H9 (cell line): ENCODE measurements at regions not wholly inside any gene's neighbourhood (a gene's known extent, or its start where the extent isn't known, plus 50 kb on each side); places are given as distances from the start of the nearest gene placed in this dataset.

Experiments
- DNase-seq: peaks from one replicate; pipeline ENCODE4 v3.0.0-alpha.2; 2017
- H2AFZ ChIP-seq: one replicate; pipeline ENCODE4 v1.6.1; 2013; ENCODE audit warnings: mild to moderate bottlenecking, low read length, control low read depth, moderate library complexity
- H2AK5ac ChIP-seq: 2 replicates; pipeline ENCODE4 v1.6.1; 2013; ENCODE audit warnings: low read length, control low read depth, mixed read lengths; ENCODE audit not compliant: insufficient read length
- H2BK120ac ChIP-seq: one replicate; pipeline ENCODE4 v1.6.1; 2013; ENCODE audit warnings: low read depth, mild to moderate bottlenecking, low read length, control low read depth, inconsistent platforms; ENCODE audit not compliant: poor library complexity, severe bottlenecking
- H2BK12ac ChIP-seq: 2 replicates; pipeline ENCODE4 v1.6.1; 2013; ENCODE audit warnings: low read length, control low read depth, mixed read lengths, low read depth; ENCODE audit not compliant: insufficient read length
- H2BK15ac ChIP-seq: 2 replicates; pipeline ENCODE4 v1.6.1; 2013; ENCODE audit warnings: low read depth, low read length, control low read depth
- H2BK20ac ChIP-seq: one replicate; pipeline ENCODE4 v1.6.1; 2013; ENCODE audit warnings: low read depth, mild to moderate bottlenecking, low read length, control low read depth, inconsistent platforms; ENCODE audit not compliant: poor library complexity, severe bottlenecking
- H2BK5ac ChIP-seq: 2 replicates; pipeline ENCODE4 v1.6.1; 2013; ENCODE audit warnings: low read length, control low read depth, mixed read lengths; ENCODE audit not compliant: insufficient read length
- H3K14ac ChIP-seq: 2 replicates; pipeline ENCODE4 v1.6.1; 2013; ENCODE audit warnings: low read length, control low read depth; ENCODE audit not compliant: insufficient read depth
- H3K18ac ChIP-seq: 2 replicates; pipeline ENCODE4 v1.6.1; 2013; ENCODE audit warnings: low read depth, mild to moderate bottlenecking, mixed read lengths, low read length, control low read depth; ENCODE audit not compliant: insufficient read length
- H3K23ac ChIP-seq: 2 replicates; pipeline ENCODE4 v1.6.1; 2013; ENCODE audit warnings: low read length, control low read depth, mixed read lengths, low read depth; ENCODE audit not compliant: insufficient read length
- H3K23me2 ChIP-seq: 2 replicates; pipeline ENCODE4 v1.6.1; 2013; ENCODE audit warnings: low read depth, mild to moderate bottlenecking, mixed read lengths, low read length, control low read depth; ENCODE audit not compliant: insufficient read length, poor library complexity, severe bottlenecking
- H3K27ac ChIP-seq: 2 replicates; pipeline ENCODE4 v1.5.1; 2013; ENCODE audit warnings: low read length, control low read depth, mixed read lengths, low read depth; ENCODE audit not compliant: insufficient read length
- H3K27me3 ChIP-seq: 2 replicates; pipeline ENCODE4 v1.6.1; 2013; ENCODE audit warnings: low read length, control low read depth, inconsistent platforms; ENCODE audit not compliant: insufficient read depth
- H3K4ac ChIP-seq: 2 replicates; pipeline ENCODE4 v1.6.1; 2013; ENCODE audit warnings: low read depth, mild to moderate bottlenecking, control low read depth, inconsistent platforms, low read length, moderate library complexity
- H3K4me1 ChIP-seq: 2 replicates; pipeline ENCODE4 v1.6.1; 2013; ENCODE audit warnings: low read length, control low read depth, inconsistent platforms; ENCODE audit not compliant: insufficient read depth
- H3K4me2 ChIP-seq: 2 replicates; pipeline ENCODE4 v1.6.1; 2013; ENCODE audit warnings: low read length, control low read depth, mixed read lengths; ENCODE audit not compliant: insufficient read length, insufficient read depth
- H3K56ac ChIP-seq: 2 replicates; pipeline ENCODE4 v1.6.1; 2013; ENCODE audit warnings: low read depth, mild to moderate bottlenecking, mixed read lengths, low read length, control low read depth; ENCODE audit not compliant: insufficient read length
- H3K79me1 ChIP-seq: 2 replicates; pipeline ENCODE4 v1.6.1; 2013; ENCODE audit warnings: low read depth, mild to moderate bottlenecking, moderate library complexity, low read length, control low read depth, inconsistent platforms; ENCODE audit not compliant: insufficient read depth, poor library complexity, severe bottlenecking
- H3K79me2 ChIP-seq: 2 replicates; pipeline ENCODE4 v1.6.1; 2013; ENCODE audit warnings: low read length, control low read depth, inconsistent platforms; ENCODE audit not compliant: insufficient read depth
- H3K9ac ChIP-seq: 2 replicates; pipeline ENCODE4 v1.6.1; 2013; ENCODE audit warnings: low read length, control low read depth, mixed read lengths; ENCODE audit not compliant: insufficient read length; ENCODE audit errors: extremely low read depth
- H3K9me3 ChIP-seq: one replicate; pipeline ENCODE4 v1.6.1; 2013; ENCODE audit warnings: low read depth, low read length, inconsistent platforms; ENCODE audit not compliant: control insufficient read depth
- H3T11ph ChIP-seq: one replicate; pipeline ENCODE4 v1.6.1; 2013; ENCODE audit warnings: mild to moderate bottlenecking, low read length, control low read depth, inconsistent platforms
- H4K20me1 ChIP-seq: one replicate; pipeline ENCODE4 v1.6.1; 2013; ENCODE audit not compliant: control insufficient read depth, insufficient read length, insufficient read depth
- H4K5ac ChIP-seq: 2 replicates; pipeline ENCODE4 v1.6.1; 2013; ENCODE audit warnings: low read depth, mild to moderate bottlenecking, mixed read lengths, low read length, control low read depth; ENCODE audit not compliant: insufficient read length
- H4K8ac ChIP-seq: replicated peaks from 2 replicates; pipeline ENCODE4 v1.6.1; 2013; ENCODE audit warnings: low read length, control low read depth, mixed read lengths, low read depth; ENCODE audit not compliant: insufficient read length
- H4K91ac ChIP-seq: 2 replicates; pipeline ENCODE4 v1.6.1; 2013; ENCODE audit warnings: low read depth, mild to moderate bottlenecking, moderate library complexity, mixed read lengths, low read length, control low read depth; ENCODE audit not compliant: insufficient read length
- H3K27ac Mint-ChIP-seq, 3 experiments: 2 replicates in 2 of 3; 3 replicates in 1 of 3; pipeline ENCODE4 v1.8.0; 2020 to 2021; ENCODE audit warnings: mixed read lengths in 3 of 3, mild to moderate bottlenecking in 1 of 3, moderate library complexity in 1 of 3
- H3K27me3 Mint-ChIP-seq: 2 replicates; pipeline ENCODE4 v1.8.0; 2021; ENCODE audit warnings: low read depth, mild to moderate bottlenecking, moderate library complexity, mixed read lengths
- H3K36me3 Mint-ChIP-seq, 3 experiments: 2 replicates in 2 of 3; 3 replicates in 1 of 3; pipeline ENCODE4 v1.8.0; 2020 to 2021; ENCODE audit warnings: low read depth in 3 of 3, mixed read lengths in 3 of 3; ENCODE audit not compliant: insufficient read depth in 1 of 3
- H3K4me1 Mint-ChIP-seq, 2 experiments: 2 replicates each; pipeline ENCODE4 v1.8.0; 2020; ENCODE audit warnings: mixed read lengths in 2 of 2
- H3K4me3 Mint-ChIP-seq, 2 experiments: 2 replicates in 1 of 2; 3 replicates in 1 of 2; pipeline ENCODE4 v1.8.0; 2020 to 2021; ENCODE audit warnings: mild to moderate bottlenecking in 2 of 2, mixed read lengths in 2 of 2, moderate library complexity in 1 of 2
- H3K9me3 Mint-ChIP-seq, 2 experiments: 2 replicates in 1 of 2; 3 replicates in 1 of 2; pipeline ENCODE4 v1.8.0; 2020; ENCODE audit warnings: mild to moderate bottlenecking in 2 of 2, mixed read lengths in 2 of 2, moderate library complexity in 1 of 2
- WGBS: extraction: QIAGEN DNeasy Blood & Tissue Kit; methylation state at CpG from one replicate; pipeline ENCODE4 v1.1.7; 2013; ENCODE audit warnings: missing lambda C conversion rate, low lambda C conversion rate, mixed read lengths; ENCODE audit not compliant: insufficient read length; ENCODE audit errors: extremely low coverage; 5-methylcytosine and 5-hydroxymethylcytosine counted together
- TF ChIP-seq, protein P1 (sequence below): fragments of 200-600 bp; sonication (generic); conservative IDR thresholded peaks from 3 replicates; pipeline ENCODE4 v1.8.0; 2021; ENCODE audit warnings: antibody characterized with exemption, mild to moderate bottlenecking

DNA sequence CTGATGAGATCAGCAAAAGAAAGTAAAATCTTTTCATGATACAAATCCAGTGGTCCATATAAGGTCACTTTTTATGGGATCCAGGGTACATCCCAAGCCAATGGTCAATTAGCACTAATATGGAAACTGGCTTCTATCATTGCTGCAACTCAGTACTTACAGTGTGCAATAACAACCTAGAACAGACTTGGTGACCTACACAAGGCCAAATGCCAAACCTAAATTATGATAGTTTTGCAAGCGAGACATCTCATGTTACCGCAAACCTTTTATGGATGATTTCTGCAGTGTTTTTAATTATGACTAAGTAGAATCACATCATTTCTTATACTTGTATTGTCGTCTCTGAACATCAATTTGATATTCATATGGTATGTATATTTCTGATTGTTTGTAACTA, 583.5 kb upstream of the SEMA3D start:
- H2BK20ac ChIP-seq: no peak overlapping the region
- Mint-ChIP-seq H3K27me3 (peaks cover 28% of the 10 kb centered on the region), H3K36me3 (no peaks in the 10 kb centered on the region), H3K4me3 (no peak overlapping the region), H3K9me3 (no peaks in the 10 kb centered on the region), H3K4me1 (peaks cover 0 to 2% of the 10 kb centered on the region in 2 experiments; a peak in 2 of 4 replicates), H3K27ac (no peak overlapping the region)
- H3K23ac ChIP-seq: no peak overlapping the region
- H2AK5ac ChIP-seq: no peak overlapping the region
- no peak overlapping the region for H2BK5ac ChIP-seq
- no peak overlapping the region for H4K5ac ChIP-seq
- H3K23me2 ChIP-seq: no peaks in the 10 kb centered on the region
- H3K18ac ChIP-seq: no peak overlapping the region
- no peaks in the 10 kb centered on the region for H4K20me1 ChIP-seq
- H3K79me2 ChIP-seq: no peaks in the 10 kb centered on the region
- no peak overlapping the region for H4K8ac ChIP-seq
- H2AFZ ChIP-seq: no peak overlapping the region
- H2BK15ac ChIP-seq: no peak overlapping the region
- no peak overlapping the region for H3T11ph ChIP-seq
- no peak overlapping the region for H3K27ac ChIP-seq
- H3K56ac ChIP-seq: no peak overlapping the region
- H3K9ac ChIP-seq: no peak overlapping the region
- H3K14ac ChIP-seq: no peak overlapping the region
- no peak overlapping the region for H2BK120ac ChIP-seq
- H3K9me3 ChIP-seq: no peaks in the 10 kb centered on the region
- H4K91ac ChIP-seq: no peak overlapping the region
- no peak overlapping the region for H3K4ac ChIP-seq
- no peaks in the 10 kb centered on the region for H3K79me1 ChIP-seq
- H3K4me2 ChIP-seq: no peak overlapping the region
- H2BK12ac ChIP-seq: no peak overlapping the region
- 0 out of 2 replicates have a peak, but pooled peaks cover 3% of the 10 kb centered on the region for H3K27me3 ChIP-seq
- no CpG with 5 or more reads among the region's 3 CpGs for WGBS
- DNase-seq: no peak
- no peaks in the 10 kb centered on the region for H3K4me1 ChIP-seq
- TF ChIP-seq, protein P1, sequence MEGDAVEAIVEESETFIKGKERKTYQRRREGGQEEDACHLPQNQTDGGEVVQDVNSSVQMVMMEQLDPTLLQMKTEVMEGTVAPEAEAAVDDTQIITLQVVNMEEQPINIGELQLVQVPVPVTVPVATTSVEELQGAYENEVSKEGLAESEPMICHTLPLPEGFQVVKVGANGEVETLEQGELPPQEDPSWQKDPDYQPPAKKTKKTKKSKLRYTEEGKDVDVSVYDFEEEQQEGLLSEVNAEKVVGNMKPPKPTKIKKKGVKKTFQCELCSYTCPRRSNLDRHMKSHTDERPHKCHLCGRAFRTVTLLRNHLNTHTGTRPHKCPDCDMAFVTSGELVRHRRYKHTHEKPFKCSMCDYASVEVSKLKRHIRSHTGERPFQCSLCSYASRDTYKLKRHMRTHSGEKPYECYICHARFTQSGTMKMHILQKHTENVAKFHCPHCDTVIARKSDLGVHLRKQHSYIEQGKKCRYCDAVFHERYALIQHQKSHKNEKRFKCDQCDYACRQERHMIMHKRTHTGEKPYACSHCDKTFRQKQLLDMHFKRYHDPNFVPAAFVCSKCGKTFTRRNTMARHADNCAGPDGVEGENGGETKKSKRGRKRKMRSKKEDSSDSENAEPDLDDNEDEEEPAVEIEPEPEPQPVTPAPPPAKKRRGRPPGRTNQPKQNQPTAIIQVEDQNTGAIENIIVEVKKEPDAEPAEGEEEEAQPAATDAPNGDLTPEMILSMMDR: no peak
